Uterus (tissue), 2 donors: ENCODE measurements at regions not wholly inside any gene's neighbourhood (a gene's known extent, or its start where the extent isn't known, plus 50 kb on each side); places are given as distances from the start of the nearest gene placed in this dataset.

ENCODE experiments used
- CTCF ChIP-seq, 4 experiments: fragments of 200-600 bp in 2 of 4; fragments of 450-650 bp in 2 of 4; sonication (generic) in 2 of 4; IDR thresholded peaks; one replicate each; pipeline ENCODE4 v1.5.1; 2016 to 2019; ENCODE audit warnings: antibody characterized with exemption in 4 of 4, mild to moderate bottlenecking in 2 of 4, moderate library complexity in 1 of 4
- POLR2A ChIP-seq, 2 donors: fragments of 450-650 bp; IDR thresholded peaks; one replicate each; pipeline ENCODE4 v1.6.1; 2016; ENCODE audit warnings: antibody characterized with exemption in 2 of 2, mild to moderate bottlenecking in 1 of 2, moderate library complexity in 1 of 2

- TF ChIP-seq CTCF (IDR thresholded peaks at IDR 0.05) (no peak), POLR2A (IDR thresholded peaks at IDR 0.05) (no peak)
Observed at GRCh38 chr2:21915201-21915600, 791.4 kb downstream of the TDRD15 start.
